ENCODE measurements at regions not wholly inside any gene's neighbourhood (a gene's known extent, or its start where the extent isn't known, plus 50 kb on each side); places are given as distances from the start of the nearest gene placed in this dataset.

- no peak for TF ChIP-seq CTCF (IDR thresholded peaks at IDR 0.05; ENCODE audit: extremely low read depth, missing control alignments)
- no peak for DNase-seq (ENCODE audit: low spot score)
These were observed 180.8 kb upstream of the DIO3 start for GRCh38 chr14:101380512-101380911.

- no peak for TF ChIP-seq CTCF (IDR thresholded peaks at IDR 0.05; ENCODE audit: extremely low read depth, missing control alignments)
These were observed 180.4 kb upstream of the DIO3 start for GRCh38 chr14:101380940-101381339.

GRCh38 chr14:101383737-101384338 lies 177.5 kb upstream of the DIO3 start:
- DNase-seq (ENCODE audit: low spot score): no peak
- TF ChIP-seq CTCF (IDR thresholded peaks at IDR 0.05; ENCODE audit: extremely low read depth, missing control alignments): no peak

More at GRCh38 chr14:101380940-101381339, 180.4 kb upstream of the DIO3 start:
- DNase-seq (ENCODE audit: low spot score): no peak

GRCh38 chr14:101394374-101394773 lies 166.9 kb upstream of the DIO3 start:
- DNase-seq (ENCODE audit: low spot score): no peak
- TF ChIP-seq CTCF (IDR thresholded peaks at IDR 0.05; ENCODE audit: extremely low read depth, missing control alignments): no peak

GRCh38 chr14:101395779-101396178 lies 165.5 kb upstream of the DIO3 start:
- no peak for DNase-seq (ENCODE audit: low spot score)
- TF ChIP-seq CTCF (IDR thresholded peaks at IDR 0.05; ENCODE audit: extremely low read depth, missing control alignments): no peak

- TF ChIP-seq CTCF (IDR thresholded peaks at IDR 0.05; ENCODE audit: extremely low read depth, missing control alignments): no peak
- no peak for DNase-seq (ENCODE audit: low spot score)
These were observed 164.1 kb upstream of the DIO3 start for GRCh38 chr14:101397206-101397605.

GRCh38 chr14:101398011-101398410 lies 163.3 kb upstream of the DIO3 start:
- no peak for TF ChIP-seq CTCF (IDR thresholded peaks at IDR 0.05; ENCODE audit: extremely low read depth, missing control alignments)
- no peak for DNase-seq (ENCODE audit: low spot score)

All from GM20000 (cell line).